Ishikawa (cell line): ENCODE measurements at regions not wholly inside any gene's neighbourhood (a gene's known extent, or its start where the extent isn't known, plus 50 kb on each side); places are given as distances from the start of the nearest gene placed in this dataset.

Experiments
- CREB1 ChIP-seq: IDR thresholded peaks from 2 replicates; pipeline ENCODE4 v1.6.1; 2012; ENCODE audit warnings: low read depth
- EGR1 ChIP-seq: IDR thresholded peaks from 2 replicates; pipeline ENCODE4 v1.6.1; 2012
- EP300 ChIP-seq: IDR thresholded peaks from 2 replicates; pipeline ENCODE4 v1.6.1; 2012; ENCODE audit warnings: borderline replicate concordance
- FOXM1 ChIP-seq: IDR thresholded peaks from 2 replicates; pipeline ENCODE4 v1.6.1; 2012; ENCODE audit warnings: low read depth, borderline replicate concordance
- NFIC ChIP-seq: IDR thresholded peaks from 2 replicates; pipeline ENCODE4 v1.6.1; 2012
- RAD21 ChIP-seq: IDR thresholded peaks from 2 replicates; pipeline ENCODE4 v1.6.1; 2012; ENCODE audit warnings: low read depth
- TAF1 ChIP-seq: IDR thresholded peaks from 2 replicates; pipeline ENCODE4 v1.6.1; 2012; ENCODE audit warnings: low read depth, mild to moderate bottlenecking
- YY1 ChIP-seq: IDR thresholded peaks from 2 replicates; pipeline ENCODE4 v1.6.1; 2012; ENCODE audit warnings: low read depth
- ZBTB7A ChIP-seq: IDR thresholded peaks from 2 replicates; pipeline ENCODE4 v1.6.1; 2012; ENCODE audit warnings: low read depth
- TF ChIP-seq, protein P1 (sequence below): IDR thresholded peaks from 2 replicates; pipeline ENCODE4 v1.6.1; 2012
- TF ChIP-seq, protein P2 (sequence below): IDR thresholded peaks from 2 replicates; pipeline ENCODE4 v1.6.1; 2012; ENCODE audit warnings: low read depth, mild to moderate bottlenecking
- TF ChIP-seq, protein P3 (sequence below): IDR thresholded peaks from 2 replicates; pipeline ENCODE4 v1.6.1; 2012

DNA sequence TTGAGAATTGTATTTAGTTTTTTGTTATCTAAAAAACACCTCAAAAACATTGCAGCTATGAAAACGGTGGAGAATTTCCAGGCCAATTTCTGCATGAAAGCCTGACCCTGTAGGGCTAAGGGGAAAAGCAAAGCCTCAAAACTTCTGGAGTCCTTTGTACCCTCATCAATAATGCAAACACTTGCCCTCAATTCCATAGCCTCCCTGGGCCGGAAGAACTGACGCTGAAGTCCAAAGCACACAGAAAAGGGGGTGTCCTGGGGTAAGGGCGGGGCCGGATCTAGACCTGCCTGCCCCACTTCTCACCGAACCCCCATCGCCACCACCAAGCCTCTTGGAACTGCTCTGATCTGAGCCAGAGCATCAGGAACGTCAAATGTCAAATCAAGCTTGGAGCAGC, 173.9 kb upstream of the S100G start:
- no peak for TF ChIP-seq EGR1
- TF ChIP-seq ZBTB7A, result no peak
- TF ChIP-seq, protein P1, sequence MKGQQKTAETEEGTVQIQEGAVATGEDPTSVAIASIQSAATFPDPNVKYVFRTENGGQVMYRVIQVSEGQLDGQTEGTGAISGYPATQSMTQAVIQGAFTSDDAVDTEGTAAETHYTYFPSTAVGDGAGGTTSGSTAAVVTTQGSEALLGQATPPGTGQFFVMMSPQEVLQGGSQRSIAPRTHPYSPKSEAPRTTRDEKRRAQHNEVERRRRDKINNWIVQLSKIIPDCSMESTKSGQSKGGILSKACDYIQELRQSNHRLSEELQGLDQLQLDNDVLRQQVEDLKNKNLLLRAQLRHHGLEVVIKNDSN, result no peak
- TF ChIP-seq YY1, result no peak
- no peak for TF ChIP-seq RAD21
- no peak for TF ChIP-seq EP300
- no peak for TF ChIP-seq NFIC
- no peak for TF ChIP-seq FOXM1
- TF ChIP-seq, protein P2, sequence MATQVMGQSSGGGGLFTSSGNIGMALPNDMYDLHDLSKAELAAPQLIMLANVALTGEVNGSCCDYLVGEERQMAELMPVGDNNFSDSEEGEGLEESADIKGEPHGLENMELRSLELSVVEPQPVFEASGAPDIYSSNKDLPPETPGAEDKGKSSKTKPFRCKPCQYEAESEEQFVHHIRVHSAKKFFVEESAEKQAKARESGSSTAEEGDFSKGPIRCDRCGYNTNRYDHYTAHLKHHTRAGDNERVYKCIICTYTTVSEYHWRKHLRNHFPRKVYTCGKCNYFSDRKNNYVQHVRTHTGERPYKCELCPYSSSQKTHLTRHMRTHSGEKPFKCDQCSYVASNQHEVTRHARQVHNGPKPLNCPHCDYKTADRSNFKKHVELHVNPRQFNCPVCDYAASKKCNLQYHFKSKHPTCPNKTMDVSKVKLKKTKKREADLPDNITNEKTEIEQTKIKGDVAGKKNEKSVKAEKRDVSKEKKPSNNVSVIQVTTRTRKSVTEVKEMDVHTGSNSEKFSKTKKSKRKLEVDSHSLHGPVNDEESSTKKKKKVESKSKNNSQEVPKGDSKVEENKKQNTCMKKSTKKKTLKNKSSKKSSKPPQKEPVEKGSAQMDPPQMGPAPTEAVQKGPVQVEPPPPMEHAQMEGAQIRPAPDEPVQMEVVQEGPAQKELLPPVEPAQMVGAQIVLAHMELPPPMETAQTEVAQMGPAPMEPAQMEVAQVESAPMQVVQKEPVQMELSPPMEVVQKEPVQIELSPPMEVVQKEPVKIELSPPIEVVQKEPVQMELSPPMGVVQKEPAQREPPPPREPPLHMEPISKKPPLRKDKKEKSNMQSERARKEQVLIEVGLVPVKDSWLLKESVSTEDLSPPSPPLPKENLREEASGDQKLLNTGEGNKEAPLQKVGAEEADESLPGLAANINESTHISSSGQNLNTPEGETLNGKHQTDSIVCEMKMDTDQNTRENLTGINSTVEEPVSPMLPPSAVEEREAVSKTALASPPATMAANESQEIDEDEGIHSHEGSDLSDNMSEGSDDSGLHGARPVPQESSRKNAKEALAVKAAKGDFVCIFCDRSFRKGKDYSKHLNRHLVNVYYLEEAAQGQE, result no peak
- TF ChIP-seq, protein P3, sequence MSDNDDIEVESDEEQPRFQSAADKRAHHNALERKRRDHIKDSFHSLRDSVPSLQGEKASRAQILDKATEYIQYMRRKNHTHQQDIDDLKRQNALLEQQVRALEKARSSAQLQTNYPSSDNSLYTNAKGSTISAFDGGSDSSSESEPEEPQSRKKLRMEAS, result no peak
- TF ChIP-seq TAF1, result no peak
- TF ChIP-seq CREB1, result no peak
